CD4-positive, alpha-beta T cell treated with Interleukin-21 for 1 hour (primary cell): ENCODE measurements at regions not wholly inside any gene's neighbourhood (a gene's known extent, or its start where the extent isn't known, plus 50 kb on each side); places are given as distances from the start of the nearest gene placed in this dataset.

Experiments used
- DNase-seq: peaks from one replicate; pipeline ENCODE4 v3.0.0-alpha.2; 2020

DNA sequence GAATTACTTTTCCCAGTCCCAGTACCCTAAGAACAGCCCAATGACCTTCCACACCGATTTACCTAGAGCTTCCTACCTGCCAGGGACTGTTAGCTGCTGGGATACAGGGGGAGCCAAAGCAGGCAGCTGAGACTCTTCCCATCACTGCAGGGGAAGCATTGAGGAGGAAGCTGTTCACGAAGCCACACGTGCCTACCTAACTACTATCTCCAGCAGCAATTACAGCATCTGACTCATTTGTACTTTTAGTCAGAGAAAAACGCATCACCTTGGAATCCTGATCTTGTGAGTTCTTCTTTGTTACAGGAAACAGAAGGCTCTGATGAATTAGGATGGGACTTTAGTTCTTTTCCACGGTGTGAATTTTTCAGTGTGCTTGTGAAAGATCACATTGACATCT is 113.7 kb upstream of the DHX40 start:
- DNase-seq: no peak

- no peak for DNase-seq
Observed at GRCh38 chr17:59454633-59455105, 110.7 kb upstream of the DHX40 start.

DNA sequence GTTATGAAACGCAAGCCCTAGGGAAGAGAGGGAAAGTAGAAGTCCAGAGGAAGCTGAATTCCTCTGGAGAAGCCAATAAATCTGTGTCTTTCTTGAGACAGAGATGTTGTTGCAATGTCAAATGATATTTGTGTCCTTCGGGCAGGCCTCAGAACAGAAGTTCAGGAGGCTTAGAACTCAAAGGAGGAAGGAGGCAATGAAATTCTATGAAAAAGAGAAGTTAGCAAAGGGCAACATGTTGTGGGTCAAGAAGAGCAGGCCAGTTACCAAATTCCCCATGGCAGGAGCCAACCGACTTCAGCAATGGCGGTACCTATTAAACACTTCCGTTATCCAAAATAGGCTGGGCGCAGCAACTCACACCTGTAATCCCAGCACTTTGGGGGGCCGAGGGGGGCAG is 109.0 kb upstream of the DHX40 start:
- DNase-seq: no peak

DNA sequence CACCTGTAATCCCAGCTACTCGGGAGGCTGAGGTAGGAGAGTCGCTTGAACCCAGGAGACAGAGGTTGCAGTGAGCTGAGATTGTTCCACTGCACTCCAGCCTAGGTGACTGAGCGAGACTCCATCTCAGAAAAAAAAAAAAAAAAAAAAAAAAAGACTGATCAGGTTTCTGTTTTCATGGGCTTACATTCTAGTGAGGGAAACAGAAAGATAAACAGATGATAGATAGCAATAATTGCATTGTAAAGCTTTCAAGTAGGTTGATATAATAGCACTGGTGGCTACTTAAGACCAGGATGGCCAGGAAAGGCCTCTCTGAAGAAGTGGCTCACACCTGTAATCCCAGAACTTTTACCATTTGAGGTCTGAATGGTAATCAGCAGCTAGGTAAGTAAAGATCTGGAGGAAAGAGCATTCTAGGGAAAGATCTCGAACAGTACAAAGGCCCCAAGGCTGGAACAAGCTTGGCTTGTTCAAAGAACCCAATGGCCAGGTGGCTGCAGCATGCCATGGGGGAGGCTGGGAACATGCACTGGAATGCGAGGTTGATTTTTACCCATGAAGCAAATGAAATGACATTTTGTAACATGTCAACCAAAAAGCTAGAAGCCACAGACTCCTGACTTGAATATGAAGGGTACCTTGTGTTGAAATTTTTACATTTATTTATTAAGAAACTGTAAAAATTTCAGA is 108.3 kb upstream of the DHX40 start:
- no peak for DNase-seq

DNA sequence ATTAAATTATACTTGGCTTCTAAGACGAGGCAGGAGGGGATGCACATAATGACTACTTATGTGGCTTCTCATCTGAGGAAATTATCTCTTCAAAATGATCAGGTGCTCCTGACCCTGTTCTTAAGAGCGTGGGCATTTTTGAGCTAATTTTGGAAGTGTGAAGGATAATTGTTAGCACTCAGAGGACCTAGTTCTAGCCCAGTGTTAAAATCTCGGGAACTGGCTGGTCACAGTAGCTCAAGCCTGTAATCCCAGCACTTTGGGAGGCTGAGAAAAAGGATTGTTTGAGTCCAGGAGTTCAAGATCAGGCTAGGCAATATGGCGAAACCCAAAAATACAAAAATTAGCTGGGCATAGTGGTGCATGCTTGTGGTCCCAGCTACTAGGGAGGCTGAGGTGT is 103.0 kb upstream of the DHX40 start:
- no peak for DNase-seq

GRCh38 chr17:59464246-59464645 is 101.2 kb upstream of the DHX40 start:
- DNase-seq: no peak

GRCh38 chr17:59465949-59466307 is 99.5 kb upstream of the DHX40 start:
- no peak for DNase-seq

GRCh38 chr17:59466946-59467801 is 98.2 kb upstream of the DHX40 start:
- DNase-seq: no peak

- DNase-seq: no peak
Observed at GRCh38 chr17:59469786-59470485, 95.5 kb upstream of the DHX40 start.

- no peak for DNase-seq
Observed at GRCh38 chr17:59470624-59471297, 94.6 kb upstream of the DHX40 start.

GRCh38 chr17:59476413-59476812 is 89.0 kb upstream of the DHX40 start:
- DNase-seq: no peak

DNA sequence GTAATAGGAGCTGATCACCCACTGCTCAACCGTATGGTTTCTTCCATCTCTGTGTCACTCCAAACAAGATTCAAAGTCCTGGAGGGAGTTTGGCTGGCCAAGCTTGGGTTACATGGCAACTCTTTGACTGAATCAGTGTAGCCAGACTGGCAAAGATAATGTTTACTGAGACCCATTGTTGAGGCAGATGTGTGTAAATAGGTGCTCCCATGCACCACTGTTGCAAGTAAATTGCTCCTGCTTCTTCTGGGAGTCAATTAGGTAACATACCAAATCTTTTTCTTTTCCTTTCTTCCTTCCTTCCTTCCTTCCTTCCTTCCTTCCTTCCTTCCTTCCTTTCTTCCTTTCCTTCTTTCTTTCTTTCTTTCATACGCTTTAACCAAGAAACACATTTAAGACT is 86.3 kb upstream of the DHX40 start:
- no peak for DNase-seq

DNA sequence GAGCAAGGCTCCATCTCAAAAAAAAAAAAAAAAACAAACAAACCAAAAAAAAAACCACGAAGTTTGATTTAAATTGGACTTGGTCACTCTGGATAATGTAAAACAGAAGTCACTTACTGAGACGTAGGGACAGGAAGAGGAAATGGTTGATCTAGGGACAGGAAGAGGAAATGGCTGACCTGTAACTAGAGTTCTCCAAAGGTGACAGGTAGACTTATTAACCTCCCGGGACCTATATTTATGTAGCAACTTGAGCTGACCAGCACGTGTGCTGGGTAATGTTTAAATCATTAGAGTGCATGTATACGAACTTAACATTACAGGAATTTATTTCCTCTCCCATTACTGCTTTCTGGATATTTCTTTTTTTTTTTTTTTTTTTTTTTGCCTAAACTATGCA is 81.5 kb upstream of the DHX40 start:
- DNase-seq: no peak

- DNase-seq: no peak
Observed at GRCh38 chr17:59485015-59485414, 80.4 kb upstream of the DHX40 start.

DNA sequence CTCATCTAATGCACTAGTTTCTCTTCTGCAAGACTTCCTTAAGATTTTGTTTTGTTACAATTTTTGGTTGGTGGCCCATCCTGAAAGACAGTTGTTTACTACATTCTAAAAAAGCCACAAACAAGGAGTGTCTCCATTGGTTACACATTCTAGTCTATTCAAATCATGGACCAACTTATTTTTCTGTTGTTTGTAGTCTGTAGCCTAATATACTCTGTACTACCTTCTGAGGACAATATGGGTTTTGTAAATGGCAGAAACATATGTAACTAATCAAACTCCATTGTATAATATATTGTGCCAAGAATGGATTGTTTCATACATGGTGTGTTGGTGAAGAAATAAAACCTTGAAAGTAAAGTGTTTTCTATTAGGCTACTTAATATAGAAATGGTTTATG is 79.5 kb upstream of the DHX40 start:
- DNase-seq: no peak

GRCh38 chr17:59487161-59487873 is 78.1 kb upstream of the DHX40 start:
- no peak for DNase-seq

GRCh38 chr17:59488805-59489204 is 76.6 kb upstream of the DHX40 start:
- no peak for DNase-seq

- no peak for DNase-seq
Observed at GRCh38 chr17:59490216-59490615, 75.2 kb upstream of the DHX40 start.

- DNase-seq: no peak
Observed at GRCh38 chr17:59491353-59492090, 73.9 kb upstream of the DHX40 start.

GRCh38 chr17:59492091-59492451 is 73.3 kb upstream of the DHX40 start:
- DNase-seq: no peak

DNA sequence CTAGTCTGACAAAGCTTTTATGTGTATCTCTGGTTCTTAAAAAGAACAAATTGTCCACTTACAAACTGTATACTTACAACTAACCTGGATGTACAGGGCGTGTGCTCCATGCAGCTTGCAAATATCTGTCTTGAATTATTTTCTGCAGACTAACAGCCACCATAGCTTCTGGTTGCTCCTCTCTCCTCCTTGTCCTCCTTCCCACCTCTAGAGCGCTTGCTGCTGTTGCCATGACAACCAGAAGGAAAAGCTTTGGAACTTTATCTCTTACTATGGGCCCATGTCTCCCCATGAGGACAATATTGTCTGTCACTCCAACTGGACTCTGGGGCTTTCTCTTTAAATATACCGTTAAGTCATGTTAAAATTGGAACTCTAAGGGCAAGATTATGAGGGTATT is 71.5 kb upstream of the DHX40 start:
- DNase-seq: no peak
